HCT116 (cell line): ENCODE measurements at regions not wholly inside any gene's neighbourhood (a gene's known extent, or its start where the extent isn't known, plus 50 kb on each side); places are given as distances from the start of the nearest gene placed in this dataset.

ENCODE experiments used
- ATAC-seq: fragments of 200-7000 bp; cut with Tn5 transposase; 2 replicates; pipeline ENCODE4 v1.9.1; 2020; ENCODE audit warnings: mild to moderate bottlenecking, moderate library complexity
- BruUV-seq: library from RNA; stranded (reverse); fragments of 400-500 nt; replicated peaks from 2 replicates; lab custom pipeline; 2021; lab: Mats Ljungman, UMichigan
- CTCF ChIA-PET: fragments of 300-600 bp; sonication (Branson Sonifier 250); formaldehyde crosslinking; loops from one replicate; lab custom pipeline; 2021; ENCODE audit warnings: antibody characterized with exemption; lab: Charles Lee
- POLR2A ChIA-PET: fragments of 300-600, 350-600 bp; sonication (Branson Sonifier 250); formaldehyde crosslinking; loops from one replicate; lab custom pipeline; 2021; ENCODE audit warnings: antibody characterized with exemption; lab: Charles Lee
- RAD21 ChIA-PET, 2 experiments: fragments of 300-600 bp; sonication (Branson Sonifier 250); formaldehyde crosslinking; loops; one replicate each; lab custom pipeline; 2023; ENCODE audit warnings: low total read pairs in 2 of 2; ENCODE audit not compliant: uncharacterized antibody in 2 of 2, unreplicated experiment in 2 of 2, low non-redundant PET in 1 of 2; lab: Charles Lee
- DNase-seq: peaks from one replicate; pipeline ENCODE4 v3.0.0-alpha.2; 2010; ENCODE audit warnings: low read depth, low spot score
- H2AFZ ChIP-seq: fragments of 200-600 bp; shearing (Covaris generic), sonication (generic); 2 replicates; pipeline ENCODE4 v1.6.1; 2017; ENCODE audit warnings: low read depth, mixed run types, mixed read lengths, antibody characterized with exemption, low read length; ENCODE audit not compliant: poor library complexity, severe bottlenecking
- H3K27ac ChIP-seq: 2 replicates; pipeline ENCODE4 v1.5.1; 2012; ENCODE audit warnings: low read depth, low read length
- H3K27me3 ChIP-seq: fragments of 200-600 bp; sonication (generic); 2 replicates; pipeline ENCODE4 v1.6.1; 2016; ENCODE audit warnings: mixed run types, low read length, mixed read lengths; ENCODE audit not compliant: insufficient read depth
- H3K36me3 ChIP-seq, 2 experiments: fragments of 200-500 bp in 1 of 2; fragments of 200-600 bp in 1 of 2; sonication (Bioruptor generic) in 1 of 2; sonication (generic) in 1 of 2; 2 replicates each; pipeline versions ENCODE4 v1.5.1 to v1.6.1; 2014 to 2016; ENCODE audit warnings: low read length in 2 of 2, inconsistent platforms in 1 of 2, mixed read lengths in 1 of 2, mixed run types in 1 of 2; ENCODE audit not compliant: insufficient read depth in 2 of 2, control insufficient read depth in 1 of 2
- H3K4me1 ChIP-seq, 2 experiments: fragments of 200-600 bp in 1 of 2; sonication (generic) in 1 of 2; 2 replicates each; pipeline versions ENCODE4 v1.5.1 to v1.6.1; 2012 to 2017; ENCODE audit warnings: low read length in 2 of 2, inconsistent platforms in 1 of 2, mild to moderate bottlenecking in 1 of 2, mixed read lengths in 1 of 2, mixed run types in 1 of 2, moderate library complexity in 1 of 2; ENCODE audit not compliant: insufficient read depth in 2 of 2, control insufficient read depth in 1 of 2
- H3K4me2 ChIP-seq: fragments of 200-600 bp; sonication (generic); 2 replicates; pipeline ENCODE4 v1.6.1; 2017; ENCODE audit warnings: mixed run types, low read length, mixed read lengths
- H3K4me3 ChIP-seq, 2 experiments: fragments of 200-600 bp in 1 of 2; sonication (generic) in 1 of 2; replicated peaks in 1 of 2; 2 replicates each; pipeline ENCODE4 v1.5.1; 2011 to 2016; ENCODE audit warnings: low read length in 2 of 2, control low read depth in 1 of 2, low read depth in 1 of 2, mild to moderate bottlenecking in 1 of 2, mixed read lengths in 1 of 2, mixed run types in 1 of 2
- H3K79me2 ChIP-seq: fragments of 200-600 bp; sonication (generic); 2 replicates; pipeline ENCODE4 v1.6.1; 2017; ENCODE audit warnings: mild to moderate bottlenecking, mixed run types, low read length, moderate library complexity, mixed read lengths; ENCODE audit not compliant: insufficient read depth
- H3K9ac ChIP-seq: fragments of 200-600 bp; sonication (generic); 2 replicates; pipeline ENCODE4 v1.6.1; 2016; ENCODE audit warnings: low read length, mixed read lengths
- H3K9me2 ChIP-seq: fragments of 200-600 bp; sonication (generic), shearing (Covaris generic); 2 replicates; pipeline ENCODE4 v1.6.1; 2017; ENCODE audit warnings: mixed run types, mild to moderate bottlenecking, moderate library complexity; ENCODE audit not compliant: insufficient read depth
- H3K9me3 ChIP-seq, 2 experiments: fragments of 200-500 bp in 1 of 2; fragments of 200-600 bp in 1 of 2; sonication (Bioruptor generic) in 1 of 2; sonication (generic) in 1 of 2; 2 replicates each; pipeline ENCODE4 v1.6.1; 2014 to 2017; ENCODE audit warnings: low read length in 2 of 2, mixed read lengths in 2 of 2, inconsistent platforms in 1 of 2, low read depth in 1 of 2, mild to moderate bottlenecking in 1 of 2, mixed run types in 1 of 2, moderate library complexity in 1 of 2; ENCODE audit not compliant: control insufficient read depth in 1 of 2, insufficient read depth in 1 of 2
- H4K20me1 ChIP-seq: fragments of 200-600 bp; sonication (generic), shearing (Covaris generic); 2 replicates; pipeline ENCODE4 v1.6.1; 2017; ENCODE audit warnings: mixed run types, mild to moderate bottlenecking, moderate library complexity; ENCODE audit not compliant: insufficient read depth
- ATF3 ChIP-seq: IDR thresholded peaks from 2 replicates; pipeline ENCODE4 v1.6.1; 2012
- CEBPB ChIP-seq: IDR thresholded peaks from 2 replicates; pipeline ENCODE4 v1.6.1; 2012; ENCODE audit warnings: low read depth
- EGR1 ChIP-seq: IDR thresholded peaks from 2 replicates; pipeline ENCODE4 v1.6.1; 2012; ENCODE audit warnings: low read depth
- EZH2phosphoT487 ChIP-seq: fragments of 200-600 bp; IDR thresholded peaks from 2 replicates; pipeline ENCODE4 v1.6.1; 2018; ENCODE audit warnings: antibody characterized with exemption, borderline replicate concordance
- POLR2A ChIP-seq: IDR thresholded peaks from 2 replicates; pipeline ENCODE4 v1.7.0; 2011; ENCODE audit warnings: borderline replicate concordance; ENCODE audit not compliant: insufficient read depth, insufficient read length; ENCODE audit errors: extremely low read depth
- SIN3A ChIP-seq: IDR thresholded peaks from 2 replicates; pipeline ENCODE4 v1.6.1; 2012; ENCODE audit warnings: low read depth
- SP1 ChIP-seq: IDR thresholded peaks from 2 replicates; pipeline ENCODE4 v1.6.1; 2012; ENCODE audit warnings: low read depth
- SRF ChIP-seq: IDR thresholded peaks from 2 replicates; pipeline ENCODE4 v1.6.1; 2012; ENCODE audit warnings: low read depth
- TCF7L2 ChIP-seq: IDR thresholded peaks from 2 replicates; pipeline ENCODE4 v1.7.0; 2011; ENCODE audit warnings: borderline replicate concordance, inconsistent platforms; ENCODE audit not compliant: insufficient read depth, insufficient read length; ENCODE audit errors: extremely low read depth
- YY1 ChIP-seq: IDR thresholded peaks from 2 replicates; pipeline ENCODE4 v1.6.1; 2011; ENCODE audit warnings: low read length, low read depth, moderate library complexity, mild to moderate bottlenecking; ENCODE audit not compliant: insufficient replicate concordance; ENCODE audit errors: extremely low read depth
- intact Hi-C: fragments of 100-400 bp; cut with micrococcal nuclease; formaldehyde crosslinking; loops from 2 replicates; pipeline ENCODE4 v1.10.0; 2022
- TF ChIP-seq, protein P1 (sequence below): IDR thresholded peaks from 2 replicates; pipeline ENCODE4 v1.6.1; 2011; ENCODE audit warnings: mild to moderate bottlenecking, low read length, moderate library complexity; ENCODE audit not compliant: insufficient replicate concordance; ENCODE audit errors: extremely low read depth

DNA sequence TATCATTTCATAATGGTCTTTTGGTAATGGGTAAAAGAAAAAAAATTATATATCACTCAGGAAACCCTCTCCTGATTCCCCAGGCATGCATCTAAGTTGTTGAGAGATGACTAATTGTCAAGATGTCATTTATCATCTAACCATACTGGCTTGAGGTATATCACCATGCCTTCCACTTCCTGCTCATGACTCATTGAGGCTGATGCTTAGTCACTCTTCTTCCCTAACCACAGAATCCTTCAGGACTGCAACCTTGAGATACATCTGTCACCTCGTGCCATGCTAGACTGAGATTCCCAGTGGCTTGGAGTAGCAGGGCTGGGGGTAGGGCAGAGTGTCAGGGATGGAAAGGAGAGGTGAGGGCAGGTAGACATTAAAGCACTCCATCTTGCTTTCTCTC, 782.5 kb upstream of the INTU start (continued):
- TF ChIP-seq POLR2A, result no peak
- TF ChIP-seq EZH2phosphoT487, result no peak
- TF ChIP-seq SP1, result peak; percentile 97
- TF ChIP-seq, protein P1, sequence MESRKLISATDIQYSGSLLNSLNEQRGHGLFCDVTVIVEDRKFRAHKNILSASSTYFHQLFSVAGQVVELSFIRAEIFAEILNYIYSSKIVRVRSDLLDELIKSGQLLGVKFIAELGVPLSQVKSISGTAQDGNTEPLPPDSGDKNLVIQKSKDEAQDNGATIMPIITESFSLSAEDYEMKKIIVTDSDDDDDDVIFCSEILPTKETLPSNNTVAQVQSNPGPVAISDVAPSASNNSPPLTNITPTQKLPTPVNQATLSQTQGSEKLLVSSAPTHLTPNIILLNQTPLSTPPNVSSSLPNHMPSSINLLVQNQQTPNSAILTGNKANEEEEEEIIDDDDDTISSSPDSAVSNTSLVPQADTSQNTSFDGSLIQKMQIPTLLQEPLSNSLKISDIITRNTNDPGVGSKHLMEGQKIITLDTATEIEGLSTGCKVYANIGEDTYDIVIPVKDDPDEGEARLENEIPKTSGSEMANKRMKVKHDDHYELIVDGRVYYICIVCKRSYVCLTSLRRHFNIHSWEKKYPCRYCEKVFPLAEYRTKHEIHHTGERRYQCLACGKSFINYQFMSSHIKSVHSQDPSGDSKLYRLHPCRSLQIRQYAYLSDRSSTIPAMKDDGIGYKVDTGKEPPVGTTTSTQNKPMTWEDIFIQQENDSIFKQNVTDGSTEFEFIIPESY, result peak; percentile 65
- TF ChIP-seq ATF3, result peak; percentile 84
- TF ChIP-seq SRF, result peak; percentile 88
- peak; percentile 77 for TF ChIP-seq TCF7L2
- peak; percentile 75 for TF ChIP-seq CEBPB

GRCh38 chr4:126851391-126851790, 781.4 kb upstream of the INTU start:
- H3K9ac ChIP-seq, result no peak overlapping the region
- peak overlapping the region; percentile 41 for H2AFZ ChIP-seq
- H3K36me3 ChIP-seq, result no peaks in the 10 kb centered on the region
- H3K79me2 ChIP-seq, result no peaks in the 10 kb centered on the region
- no peaks in the 10 kb centered on the region for H4K20me1 ChIP-seq
- H3K4me3 ChIP-seq, result no peak overlapping the region
- ATAC-seq, result no peak
- intact Hi-C loops, result no loop called here
- H3K27ac ChIP-seq, result no peak overlapping the region
- ChIA-PET CTCF (no interaction called here), RAD21 (no interaction called here), POLR2A (no interaction called here)
- H3K9me3 ChIP-seq, result no peaks in the 10 kb centered on the region
- DNase-seq, result no peak
- BruUV-seq, result no TSS peak
- peaks cover 12 to 31% of the 10 kb centered on the region in 2 experiments for H3K4me1 ChIP-seq
- peak overlapping the region; percentile 52; the same call in 1 of the 2 replicates for H3K4me2 ChIP-seq
- no peaks in the 10 kb centered on the region; the same call in 1 of the 2 replicates for H3K9me2 ChIP-seq
- no peak for TF ChIP-seq POLR2A
- no peak for TF ChIP-seq EGR1
- TF ChIP-seq SP1, result no peak
- no peak for TF ChIP-seq SIN3A
- TF ChIP-seq YY1, result no peak
- H3K27me3 ChIP-seq, result no peaks in the 10 kb centered on the region
